GM19455 (cell line): ENCODE measurements at regions not wholly inside any gene's neighbourhood (a gene's known extent, or its start where the extent isn't known, plus 50 kb on each side); places are given as distances from the start of the nearest gene placed in this dataset.
"Not testable (repeated sequence)": the region's sequence is repeated elsewhere in the genome, so short reads cannot be mapped to it uniquely, and the experiment has no call there.

Source experiments
- ATAC-seq: cut with Tn5 transposase; IDR thresholded peaks from one replicate; pipeline ENCODE4 v1.9.1; 2021; ENCODE audit not compliant: unreplicated experiment

DNA sequence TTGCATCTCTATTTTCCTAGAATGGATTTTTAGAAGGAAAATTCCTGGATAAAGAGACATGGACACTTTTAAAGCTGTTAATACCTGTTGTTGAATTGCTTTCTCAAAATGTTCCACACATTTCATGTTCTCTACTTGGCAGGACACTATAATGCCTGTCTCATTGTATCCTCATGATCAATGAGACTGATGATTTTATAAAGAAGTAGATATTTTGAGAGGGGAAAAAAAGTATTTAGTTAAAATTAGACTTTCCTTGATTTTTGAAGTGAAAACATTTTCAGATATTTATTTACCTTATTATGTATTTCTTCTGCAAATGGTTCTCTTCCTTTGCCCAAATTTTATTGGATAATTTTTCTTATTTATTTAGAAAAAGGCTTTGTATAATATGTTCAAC is 242.5 kb downstream of the MYCN start:
- no peak for ATAC-seq

DNA sequence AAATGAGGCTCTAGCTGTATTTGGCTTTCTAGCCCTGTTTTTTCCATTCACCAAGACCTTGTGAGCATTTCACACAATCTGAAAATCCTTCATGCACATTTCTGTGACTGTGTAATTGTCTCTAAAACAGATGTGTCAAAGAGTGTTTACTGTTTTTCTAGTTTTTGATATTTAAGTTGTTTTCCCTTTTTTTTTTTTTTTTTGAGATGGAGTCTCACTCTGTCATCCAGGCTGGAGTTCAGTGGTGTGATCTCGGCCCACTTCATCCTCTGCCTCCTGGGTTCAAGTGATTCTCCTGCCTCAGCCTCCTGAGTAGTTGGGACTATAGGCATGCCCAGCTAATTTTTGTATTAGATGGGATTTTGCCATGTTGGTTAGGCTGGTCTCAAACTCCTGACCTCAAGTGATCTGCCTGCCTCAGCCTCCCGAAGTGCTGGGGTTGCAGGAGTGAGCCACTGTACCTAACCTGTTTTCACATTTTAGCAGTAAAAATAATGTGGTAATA is 242.0 kb downstream of the MYCN start:
- not testable (repeated sequence) for ATAC-seq

DNA sequence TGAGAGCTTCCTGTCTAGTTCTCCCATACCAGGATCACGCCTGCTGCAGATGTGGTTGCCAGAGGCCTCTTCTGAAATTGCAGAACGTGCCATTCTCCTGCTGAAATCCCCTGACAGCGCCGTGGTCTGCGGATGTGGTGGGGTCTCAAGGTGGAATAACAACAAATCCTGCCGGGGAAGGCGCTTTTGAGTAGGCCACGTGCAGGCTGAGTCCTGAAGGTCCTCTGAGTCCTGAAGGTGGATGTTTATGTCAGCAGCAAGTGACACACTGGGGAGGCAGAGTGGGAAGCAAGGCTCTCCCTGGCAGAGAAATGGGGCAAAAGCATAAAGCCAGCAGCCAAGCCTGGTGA is 241.4 kb downstream of the MYCN start:
- ATAC-seq, result no peak

DNA sequence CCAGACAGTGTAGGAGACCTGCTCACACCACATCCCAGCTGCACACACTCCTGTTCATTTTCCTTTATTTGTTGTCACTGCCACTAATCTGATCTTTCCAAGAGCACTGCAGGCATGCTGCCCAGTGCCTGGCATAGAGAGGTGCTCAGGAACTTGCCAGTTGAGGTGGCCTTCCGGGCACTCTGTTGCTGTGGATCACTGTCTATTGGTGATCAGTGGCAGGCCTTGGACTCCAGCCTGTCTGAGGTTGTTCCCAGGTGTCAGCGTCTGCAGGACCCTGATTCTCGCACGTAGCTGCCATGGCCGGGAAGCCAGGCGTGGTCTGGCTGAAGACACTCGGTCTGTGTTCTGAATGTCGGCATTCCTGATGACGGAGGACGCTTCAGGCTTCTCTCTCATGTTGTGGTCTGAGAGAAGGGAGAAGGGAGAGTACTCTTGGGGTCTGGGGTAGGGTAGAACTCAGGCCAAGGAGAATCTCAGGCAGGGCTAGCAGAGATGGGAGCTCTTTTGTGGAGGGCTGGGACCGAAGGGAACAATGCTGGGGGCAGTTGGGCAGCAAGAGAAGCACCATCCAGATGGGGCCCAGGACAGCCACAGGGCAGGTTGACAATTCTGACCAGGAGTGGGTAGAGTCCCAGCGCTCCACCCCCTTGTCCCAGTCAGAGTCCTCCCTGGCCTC is 240.9 kb downstream of the MYCN start:
- no peak for ATAC-seq

DNA sequence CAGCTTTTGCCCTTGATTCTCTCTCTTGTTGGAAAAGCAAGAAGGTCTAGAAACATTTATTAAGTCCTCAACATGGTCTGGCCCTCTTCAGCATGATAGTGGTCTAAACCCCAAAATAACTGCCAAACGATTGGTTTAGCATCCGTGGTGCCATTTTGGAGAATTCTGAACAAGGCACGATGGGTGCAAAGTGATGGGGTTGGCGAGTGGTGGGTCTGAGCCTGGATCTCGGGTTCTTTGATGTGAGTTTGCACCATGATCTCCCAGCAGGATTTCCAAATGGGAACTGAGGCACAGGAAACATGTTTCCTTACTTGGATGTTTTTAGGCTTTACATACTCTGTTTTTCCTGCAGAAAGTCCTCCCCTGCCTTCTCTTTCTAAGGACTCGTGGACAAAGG is 240.3 kb downstream of the MYCN start:
- ATAC-seq, result no peak

DNA sequence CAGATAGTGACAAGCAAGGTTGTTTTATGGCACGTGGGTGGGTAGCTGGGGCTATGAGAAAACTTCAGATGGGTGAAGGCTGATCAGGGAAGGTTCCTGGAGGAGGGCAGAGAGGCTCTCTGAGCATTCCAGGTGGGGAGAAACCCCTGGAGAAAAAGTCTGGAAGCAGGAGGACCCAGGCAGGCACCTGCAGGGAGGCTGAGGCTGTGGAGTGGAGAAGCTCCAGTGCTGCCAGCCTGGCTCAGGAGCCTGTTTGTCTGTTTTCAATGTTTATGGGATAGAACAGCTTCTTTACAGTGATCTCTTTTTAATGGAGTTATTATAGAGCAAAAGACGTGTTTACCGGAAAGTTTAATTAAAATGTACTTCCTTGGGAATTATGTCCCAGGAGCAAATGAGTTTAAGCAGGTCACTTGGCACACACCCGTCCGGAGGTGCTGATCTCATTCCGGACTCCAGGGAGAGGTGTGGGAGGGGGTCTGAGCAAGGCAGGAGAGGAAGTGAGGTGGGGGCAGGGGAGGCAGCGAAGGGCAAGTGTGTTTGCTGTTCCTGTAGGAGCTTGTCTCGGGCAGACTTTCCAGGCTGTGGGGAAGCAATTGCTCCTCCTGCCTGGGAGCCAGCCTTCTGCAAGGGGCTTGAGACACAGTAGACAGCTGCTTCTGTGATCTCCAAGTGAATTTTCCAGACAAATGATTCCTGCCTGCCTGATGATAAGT is 239.5 kb downstream of the MYCN start:
- no peak for ATAC-seq

DNA sequence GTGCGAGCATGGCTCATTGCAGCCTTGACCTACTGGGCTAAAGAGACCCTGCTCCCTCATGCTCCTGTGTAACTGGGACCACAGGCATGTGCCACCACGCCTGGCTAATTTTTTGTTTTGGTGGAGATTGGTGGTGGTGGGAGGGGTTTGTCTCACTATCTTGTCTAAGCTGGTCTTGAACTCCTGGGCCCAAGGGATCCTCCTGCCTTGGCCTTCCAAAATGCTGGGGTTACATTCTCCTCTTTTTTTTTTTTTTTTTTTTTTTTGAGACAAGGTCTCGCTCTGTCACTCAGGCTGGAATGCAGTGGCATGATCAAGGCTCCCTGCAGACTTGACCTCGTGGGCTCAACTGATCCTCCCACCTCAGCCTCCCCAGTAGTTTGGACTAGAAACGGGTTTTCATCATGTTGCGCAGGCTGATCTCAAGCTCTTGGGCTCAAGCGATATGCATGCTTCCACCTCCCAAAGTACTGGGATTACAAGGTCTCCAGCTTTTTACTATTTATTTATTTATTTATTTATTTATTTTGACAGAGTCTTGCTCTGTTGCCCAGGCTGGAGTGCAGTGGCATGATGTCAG is 238.3 kb downstream of the MYCN start:
- no peak for ATAC-seq

DNA sequence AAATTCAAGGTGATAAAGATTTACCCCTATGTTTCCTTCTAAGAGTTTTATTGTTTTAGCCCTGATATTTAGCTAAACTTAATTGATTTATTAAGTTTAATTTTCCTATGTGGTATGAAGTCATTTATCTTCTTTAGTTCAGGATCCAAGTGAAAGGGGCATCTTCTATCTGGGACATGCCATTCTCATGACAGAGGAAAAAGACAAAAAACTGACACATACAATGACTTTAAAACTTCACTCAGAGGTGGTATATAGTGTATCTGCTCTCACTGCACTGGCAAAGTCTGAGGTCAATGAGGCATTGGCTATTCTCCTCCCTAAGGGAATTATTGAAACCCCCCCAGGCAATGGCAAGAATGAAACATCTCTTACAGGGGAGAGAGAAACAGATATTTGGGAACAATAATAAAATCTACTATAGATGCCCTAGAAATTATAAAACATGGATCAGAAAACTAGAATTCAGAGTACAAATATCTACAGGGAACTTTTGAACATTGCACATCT is 237.4 kb downstream of the MYCN start:
- ATAC-seq, result no peak

DNA sequence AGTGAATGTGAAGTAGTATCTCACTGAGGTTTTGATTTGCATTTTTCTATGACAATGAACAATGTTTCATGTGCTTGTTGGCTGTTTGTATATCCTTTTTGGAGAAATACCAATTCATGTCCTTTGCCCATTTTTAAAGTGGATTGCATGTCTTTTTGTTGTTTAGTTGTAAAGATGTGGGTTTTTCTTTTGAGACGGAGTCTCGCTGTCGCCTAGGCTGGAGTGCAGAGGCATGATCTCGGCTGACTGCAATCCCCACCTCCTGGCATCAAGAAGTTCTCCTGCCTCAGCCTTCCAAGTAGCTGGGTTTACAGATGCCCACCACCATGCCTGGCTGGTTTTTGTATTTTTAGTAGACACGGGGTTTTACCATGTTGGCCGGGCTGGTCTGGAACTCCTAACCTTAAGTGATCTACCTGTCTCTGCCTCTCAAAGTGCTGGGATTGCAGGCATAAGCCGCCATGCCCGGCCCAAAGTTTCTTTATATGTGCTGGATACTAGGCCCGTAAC is 236.7 kb downstream of the MYCN start:
- ATAC-seq, result no peak

DNA sequence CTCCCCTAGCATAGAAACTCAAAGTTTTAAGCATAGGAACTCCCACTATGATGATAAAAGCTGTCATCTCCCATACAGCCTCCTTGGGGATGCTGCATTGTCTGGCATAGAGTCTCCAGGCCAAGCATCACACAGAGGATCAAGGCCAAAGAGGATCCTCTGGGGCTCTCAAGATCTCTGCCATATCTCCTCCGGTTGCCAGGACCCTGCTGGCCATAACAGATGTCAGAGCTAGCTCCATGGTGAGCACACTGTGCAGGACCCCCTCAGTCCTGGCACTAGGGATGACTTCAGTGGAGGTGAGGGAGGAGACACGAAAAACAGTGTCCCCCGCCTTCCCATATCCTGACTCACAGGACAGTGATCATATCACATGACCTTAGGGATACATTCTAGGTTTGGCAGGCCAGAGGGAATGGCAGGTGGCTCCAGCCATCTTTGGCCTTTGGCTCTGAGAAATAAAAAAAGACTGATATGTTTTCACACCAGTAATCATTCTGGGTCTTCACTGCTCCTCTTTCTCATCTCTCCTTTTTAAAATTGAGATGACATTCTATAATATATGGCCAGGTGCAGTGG is 235.0 kb downstream of the MYCN start:
- no peak for ATAC-seq

DNA sequence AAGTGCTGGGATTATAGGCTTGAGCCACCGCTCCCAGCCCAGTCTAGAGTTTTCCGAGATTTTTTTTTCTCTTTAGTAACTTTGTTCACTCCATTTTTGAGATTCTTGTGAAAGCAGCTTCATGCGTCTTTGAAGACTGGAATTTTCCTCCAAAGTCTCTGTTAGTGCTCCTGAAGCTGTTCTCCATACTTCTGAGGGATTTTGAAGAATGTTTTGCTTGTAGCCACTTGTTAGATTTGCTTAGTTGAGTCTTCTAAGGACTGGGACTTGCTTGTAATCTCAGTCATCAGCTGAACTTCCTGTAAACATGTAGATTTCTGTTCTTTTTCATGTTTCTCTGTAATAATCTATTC is 234.3 kb downstream of the MYCN start:
- ATAC-seq, result no peak

DNA sequence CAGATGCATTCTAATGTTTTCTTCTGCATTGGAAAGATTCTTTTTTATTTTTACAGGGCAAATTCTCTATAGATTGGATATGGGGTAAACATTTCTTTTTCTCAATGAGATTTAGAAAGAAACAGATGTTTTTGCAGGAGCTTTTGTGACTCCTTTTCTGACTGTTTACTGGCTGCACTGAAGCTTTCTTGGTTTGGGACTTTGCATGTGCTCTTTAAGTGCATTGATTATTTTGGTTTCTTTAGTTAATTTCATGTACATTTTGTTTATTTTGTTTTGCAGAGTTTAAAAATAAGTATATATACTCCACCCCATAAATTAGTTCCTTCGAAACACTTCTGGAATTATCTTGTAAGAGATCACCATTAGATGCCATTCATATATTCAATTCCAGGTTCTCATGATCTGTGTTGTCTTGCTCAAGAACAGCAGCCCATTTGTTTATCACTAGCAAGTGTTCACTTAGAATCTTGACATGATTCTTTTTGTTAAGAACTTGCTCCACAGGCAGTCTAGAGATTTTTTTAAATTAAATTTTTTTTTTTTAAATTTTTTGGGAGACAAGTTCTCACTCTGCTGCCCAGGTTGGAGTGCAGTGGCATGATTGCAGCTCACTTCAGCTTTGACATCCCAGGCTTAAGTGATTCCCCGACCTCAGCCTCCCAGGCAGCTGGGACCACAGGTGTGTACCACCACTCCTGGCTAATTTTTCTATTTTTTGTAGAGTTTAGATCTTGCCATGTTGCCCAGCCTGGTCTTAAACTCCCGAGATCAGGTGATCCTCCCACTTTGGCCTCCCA is 233.7 kb downstream of the MYCN start:
- no peak for ATAC-seq

DNA sequence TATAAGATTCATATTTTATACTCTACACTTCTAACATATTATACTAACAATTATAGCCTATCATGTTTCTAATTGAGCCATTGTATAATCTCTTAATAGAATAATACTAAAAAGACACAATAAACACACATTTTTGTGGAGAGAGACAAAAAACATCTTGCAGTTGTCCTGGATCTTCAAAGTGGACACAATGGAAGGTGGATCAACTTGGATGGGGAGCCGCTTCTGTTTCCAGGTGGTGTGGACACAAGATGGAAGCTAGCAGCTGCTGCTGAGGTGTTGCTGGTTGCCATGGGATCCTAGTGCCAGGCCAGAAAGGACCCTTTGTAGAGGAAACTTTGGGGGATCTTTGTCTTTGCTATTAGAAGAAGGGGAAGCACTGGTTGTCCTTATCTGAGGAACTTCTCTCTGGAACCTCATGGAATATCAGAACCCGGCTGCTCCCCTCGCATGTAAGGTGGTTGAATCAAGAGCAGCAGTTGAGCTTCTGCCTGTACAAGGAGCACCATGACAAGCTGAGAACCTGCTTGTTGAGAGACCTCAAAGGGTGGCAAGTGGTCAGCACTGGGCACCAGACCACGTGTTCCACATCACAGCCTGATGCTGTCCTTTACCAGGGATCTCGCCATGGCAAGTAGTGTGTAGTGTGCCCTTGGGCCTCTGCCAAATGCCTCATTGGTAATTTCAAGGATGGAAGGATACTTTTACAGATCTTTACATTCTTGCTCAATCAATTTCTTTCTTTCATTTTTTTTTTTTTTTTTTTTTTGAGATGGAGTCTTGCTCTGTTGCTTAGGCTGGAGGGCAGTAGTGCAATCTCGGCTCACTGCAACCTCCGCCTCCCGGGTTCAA is 232.2 kb downstream of the MYCN start:
- no peak for ATAC-seq

DNA sequence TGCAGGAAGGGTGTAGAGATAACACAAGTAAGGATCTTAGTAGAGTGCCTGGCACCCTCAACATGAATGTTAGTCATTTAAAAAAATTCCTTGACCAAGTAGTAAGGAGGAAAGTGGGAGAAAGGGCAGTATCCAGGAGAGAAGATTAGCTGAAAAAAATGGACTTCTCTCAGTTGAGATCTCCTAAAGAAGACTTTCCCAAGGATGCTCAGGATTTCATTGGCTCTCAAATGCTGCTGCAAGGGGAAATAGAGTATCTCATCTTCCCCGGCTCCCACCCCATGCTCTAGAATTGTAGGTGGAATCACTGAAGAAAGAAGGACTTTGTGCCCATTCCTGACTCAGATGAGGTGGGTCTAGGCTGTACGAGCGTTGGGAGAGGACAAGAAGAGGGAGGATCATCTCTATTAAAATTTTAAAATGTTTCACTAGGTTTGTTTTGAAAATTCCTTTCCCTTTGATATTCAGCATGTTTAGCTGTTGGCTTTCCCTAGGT is 231.1 kb downstream of the MYCN start:
- ATAC-seq, result no peak

DNA sequence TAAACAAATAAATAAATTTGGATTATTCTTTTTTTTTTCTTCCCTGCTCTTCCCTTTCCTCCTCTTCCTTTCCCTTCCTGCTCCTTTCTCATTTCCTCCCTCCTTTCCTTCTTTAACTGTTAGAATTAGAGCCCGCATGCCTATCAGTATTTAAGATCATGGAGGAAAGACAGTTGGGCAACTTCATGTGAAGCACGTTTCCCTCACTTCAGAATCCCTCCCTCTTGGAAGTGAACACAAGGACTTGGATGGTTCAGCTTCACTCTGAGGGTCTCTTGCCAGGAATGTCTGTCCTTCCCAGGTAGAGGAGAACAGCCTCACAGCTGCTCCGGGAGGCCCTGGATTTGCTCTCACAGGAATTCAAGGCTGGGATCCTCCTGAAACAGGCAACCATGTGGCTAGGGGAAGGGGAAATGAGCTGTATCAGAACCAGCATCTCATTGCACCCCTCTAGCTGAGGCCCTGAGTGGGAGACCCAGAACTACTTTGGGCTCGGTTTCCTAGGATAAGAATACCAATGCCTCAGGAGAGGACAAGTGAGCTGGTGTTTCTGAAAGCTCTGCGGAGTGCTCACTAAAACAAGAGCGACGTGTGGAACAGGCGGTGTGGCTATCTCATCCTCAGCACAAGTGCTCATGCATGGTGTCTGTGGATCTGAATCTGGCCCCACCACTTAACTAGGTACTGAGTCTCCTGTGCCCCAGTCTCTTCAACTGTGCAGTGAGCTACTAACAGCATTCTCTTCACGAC is 230.5 kb downstream of the MYCN start:
- no peak for ATAC-seq

DNA sequence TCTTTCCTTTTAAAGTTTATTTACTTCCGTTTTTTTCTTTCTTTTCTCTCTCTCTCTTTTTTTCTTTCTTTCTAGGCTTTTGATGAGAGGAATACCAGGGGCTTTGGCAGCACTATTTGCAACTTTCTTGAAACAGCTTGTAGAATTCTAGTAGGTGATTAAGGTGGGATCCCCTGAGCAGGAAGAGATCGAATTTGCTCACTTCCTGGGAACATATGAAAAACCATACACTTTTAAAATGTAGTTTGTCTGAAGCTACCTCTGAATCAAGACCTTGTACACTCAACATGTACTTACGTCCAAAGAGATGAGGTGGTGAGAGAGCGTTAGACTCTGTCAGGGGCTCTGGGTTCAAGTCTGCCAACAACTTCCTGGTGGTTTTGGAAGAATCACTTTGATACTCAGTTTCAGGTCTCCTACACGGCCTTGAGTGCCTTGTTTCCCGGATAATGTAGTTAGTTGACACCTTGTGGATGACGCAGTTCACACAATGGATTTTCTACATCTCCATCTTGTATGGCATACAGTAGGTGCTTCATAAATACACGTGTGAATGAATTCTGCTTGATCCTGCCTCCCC is 229.1 kb downstream of the MYCN start:
- no peak for ATAC-seq

DNA sequence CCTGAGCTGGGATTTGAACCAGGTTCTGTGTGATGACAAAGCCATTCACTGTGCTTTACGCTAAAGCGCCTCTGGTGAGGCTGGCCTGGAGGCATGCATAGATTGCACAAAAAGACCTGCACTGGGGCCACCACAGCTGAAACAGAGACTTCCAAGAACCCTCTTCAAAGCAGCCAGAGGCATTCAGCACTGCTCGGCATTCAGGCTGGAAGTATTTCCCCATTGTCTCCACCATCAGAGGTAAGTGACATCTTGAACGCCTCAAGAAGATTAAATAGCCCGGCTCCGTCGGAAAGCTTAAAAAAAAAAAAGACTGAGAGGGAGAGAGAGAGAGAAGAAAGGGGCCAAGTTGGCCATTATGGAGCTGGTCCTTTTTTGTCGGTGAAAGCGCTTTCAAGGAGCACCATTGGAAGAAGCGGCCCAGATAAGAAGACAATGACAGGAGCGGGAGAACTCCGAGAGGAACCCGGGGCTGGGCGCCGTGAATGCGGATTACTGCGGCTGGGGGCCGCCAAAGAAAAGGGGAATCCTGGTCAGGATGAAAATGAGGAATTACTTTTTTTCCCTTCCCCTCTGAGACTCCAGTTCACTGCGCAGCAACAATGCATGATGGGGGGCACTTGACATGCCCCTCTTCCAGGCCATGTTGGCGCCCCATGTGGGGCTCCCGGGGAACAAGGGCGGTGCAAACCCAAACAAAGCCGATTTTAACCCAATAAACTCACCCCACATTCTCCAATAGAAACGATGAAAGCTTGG is 228.3 kb downstream of the MYCN start:
- ATAC-seq, result no peak

DNA sequence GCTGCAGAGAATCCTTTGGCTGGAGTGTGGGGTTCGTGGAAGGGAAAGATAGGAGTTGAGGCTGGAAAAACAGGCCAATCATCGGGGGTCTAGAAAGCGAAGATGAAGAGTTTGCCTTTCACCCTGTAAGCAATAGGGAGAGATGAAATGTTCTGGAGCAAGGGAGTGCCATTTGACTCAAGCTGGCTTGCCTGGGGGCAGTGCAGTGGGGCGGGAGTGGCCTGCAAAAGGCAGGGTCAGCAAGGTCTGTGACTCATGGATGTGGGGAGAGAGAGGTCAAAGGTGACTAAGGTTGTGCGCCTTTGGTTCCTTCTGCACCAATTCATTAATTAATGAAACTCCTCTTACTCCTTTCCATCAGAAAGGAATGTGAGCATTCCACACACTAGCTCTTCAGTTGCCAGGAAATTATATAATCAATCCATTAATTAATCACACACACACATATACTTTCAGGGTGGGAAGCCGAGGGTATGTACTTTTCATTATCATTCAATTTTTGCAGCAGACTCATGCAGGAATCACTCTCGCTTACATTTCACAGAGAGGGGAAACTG is 227.6 kb downstream of the MYCN start:
- ATAC-seq, result no peak
